ENCODE measurements at regions not wholly inside any gene's neighbourhood (a gene's known extent, or its start where the extent isn't known, plus 50 kb on each side); places are given as distances from the start of the nearest gene placed in this dataset.
A peak's percentile ranks its signal among the peaks of the same experiment; 100 is the strongest.

DNA sequence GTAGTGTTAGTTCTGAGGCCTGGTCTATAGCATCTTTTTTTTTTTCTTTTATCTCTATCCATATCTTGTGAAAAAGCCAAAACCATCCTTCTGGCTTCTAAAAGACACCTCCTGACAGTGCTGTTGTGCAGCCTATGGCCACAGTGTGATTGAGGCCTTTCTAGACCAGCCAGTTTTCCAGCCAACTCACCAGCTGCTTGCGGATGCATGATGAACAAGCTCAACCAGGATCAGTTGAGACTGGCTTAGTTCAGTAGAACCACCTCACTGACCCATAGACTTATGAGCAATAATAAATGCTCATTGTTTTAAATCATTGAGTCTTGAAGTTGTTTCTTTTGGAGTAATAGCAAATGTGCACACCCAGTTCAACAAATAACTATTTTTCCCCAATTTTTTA, 296.9 kb downstream of the FAM170A start:
- Histone ChIP-seq H3K36me3 (ENCODE audit: insufficient read depth, low read length) (no peaks in the 10 kb centered on the region), H3K27ac (ENCODE audit: low read depth, low read length) (no peak overlapping the region), H2AFZ (ENCODE audit: low read length) (no peak overlapping the region), H3K4me3 (ENCODE audit: insufficient read depth, low read length) (no peak overlapping the region), H4K20me1 (ENCODE audit: insufficient read depth, low read length) (no peaks in the 10 kb centered on the region), H3K27me3 (ENCODE audit: insufficient read depth, low read length) (no peaks in the 10 kb centered on the region), H3K79me2 (ENCODE audit: insufficient read depth, low read length) (no peaks in the 10 kb centered on the region), H3K4me2 (ENCODE audit: insufficient read depth, low read length) (no peak overlapping the region), H3K9me3 (ENCODE audit: low read depth, low read length) (no peaks in the 10 kb centered on the region), H3K4me1 (ENCODE audit: insufficient read depth, low read length) (no peaks in the 10 kb centered on the region)
- TF ChIP-seq, protein P1, sequence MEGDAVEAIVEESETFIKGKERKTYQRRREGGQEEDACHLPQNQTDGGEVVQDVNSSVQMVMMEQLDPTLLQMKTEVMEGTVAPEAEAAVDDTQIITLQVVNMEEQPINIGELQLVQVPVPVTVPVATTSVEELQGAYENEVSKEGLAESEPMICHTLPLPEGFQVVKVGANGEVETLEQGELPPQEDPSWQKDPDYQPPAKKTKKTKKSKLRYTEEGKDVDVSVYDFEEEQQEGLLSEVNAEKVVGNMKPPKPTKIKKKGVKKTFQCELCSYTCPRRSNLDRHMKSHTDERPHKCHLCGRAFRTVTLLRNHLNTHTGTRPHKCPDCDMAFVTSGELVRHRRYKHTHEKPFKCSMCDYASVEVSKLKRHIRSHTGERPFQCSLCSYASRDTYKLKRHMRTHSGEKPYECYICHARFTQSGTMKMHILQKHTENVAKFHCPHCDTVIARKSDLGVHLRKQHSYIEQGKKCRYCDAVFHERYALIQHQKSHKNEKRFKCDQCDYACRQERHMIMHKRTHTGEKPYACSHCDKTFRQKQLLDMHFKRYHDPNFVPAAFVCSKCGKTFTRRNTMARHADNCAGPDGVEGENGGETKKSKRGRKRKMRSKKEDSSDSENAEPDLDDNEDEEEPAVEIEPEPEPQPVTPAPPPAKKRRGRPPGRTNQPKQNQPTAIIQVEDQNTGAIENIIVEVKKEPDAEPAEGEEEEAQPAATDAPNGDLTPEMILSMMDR (IDR thresholded peaks at IDR 0.05; ENCODE audit: extremely low read depth, low read depth, low read length), result no peak
- no peak for DNase-seq (ENCODE audit: insufficient read length, low spot score, missing footprints)

DNA sequence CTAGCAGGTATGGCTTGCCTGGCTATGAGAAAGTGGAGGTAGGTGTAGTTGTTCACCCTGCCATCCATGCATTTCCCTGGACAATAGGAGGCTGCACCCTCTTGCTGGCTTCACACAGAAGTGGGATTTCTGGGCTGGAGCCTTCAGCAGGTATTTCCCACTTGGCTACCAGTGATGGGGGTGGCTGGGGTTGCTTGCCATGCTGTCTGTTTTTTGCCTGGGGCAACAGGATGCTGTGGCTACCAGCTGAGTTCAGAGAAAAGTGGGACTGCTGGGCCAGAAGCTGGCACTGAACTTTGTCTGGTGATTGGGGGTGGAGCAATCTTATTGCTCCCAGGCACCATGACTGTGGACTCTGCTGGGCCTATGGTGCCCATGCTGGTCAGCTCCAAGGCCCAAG, 299.6 kb downstream of the FAM170A start:
- TF ChIP-seq, protein P1 (IDR thresholded peaks at IDR 0.05; ENCODE audit: extremely low read depth, low read depth, low read length), result no peak
- Histone ChIP-seq H4K20me1 (ENCODE audit: insufficient read depth, low read length) (no peaks in the 10 kb centered on the region), H3K4me3 (ENCODE audit: insufficient read depth, low read length) (no peak overlapping the region), H3K27ac (ENCODE audit: low read depth, low read length) (no peak overlapping the region), H3K36me3 (ENCODE audit: insufficient read depth, low read length) (no peaks in the 10 kb centered on the region), H3K27me3 (ENCODE audit: insufficient read depth, low read length) (no peaks in the 10 kb centered on the region), H2AFZ (ENCODE audit: low read length) (no peak overlapping the region), H3K79me2 (ENCODE audit: insufficient read depth, low read length) (no peaks in the 10 kb centered on the region), H3K9me3 (ENCODE audit: low read depth, low read length) (no peaks in the 10 kb centered on the region), H3K4me1 (ENCODE audit: insufficient read depth, low read length) (no peaks in the 10 kb centered on the region), H3K4me2 (ENCODE audit: insufficient read depth, low read length) (no peak overlapping the region)
- DNase-seq (ENCODE audit: insufficient read length, low spot score, missing footprints), result no peak

DNA sequence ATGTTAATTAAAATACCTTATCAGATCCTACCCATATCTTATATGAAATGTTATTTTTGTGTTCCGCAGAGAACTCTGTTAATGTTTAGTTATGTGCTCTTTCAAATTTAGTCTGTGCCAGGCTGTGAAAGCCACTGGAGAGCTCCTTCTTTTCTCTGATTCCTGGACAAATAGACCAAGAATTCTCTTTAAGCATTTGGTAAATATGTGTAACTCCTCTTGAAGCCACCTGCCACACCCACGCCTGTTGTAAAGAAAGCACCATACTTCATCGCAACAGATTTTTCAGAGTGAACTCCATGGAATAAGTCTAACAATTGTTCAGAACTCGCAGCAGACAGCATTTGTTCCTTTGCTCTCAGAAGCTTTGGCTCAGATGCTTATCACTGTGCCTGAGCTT, 301.1 kb downstream of the FAM170A start:
- DNase-seq (ENCODE audit: insufficient read length, low spot score, missing footprints), result no peak
- no peak overlapping the region for H3K4me3 ChIP-seq (ENCODE audit: insufficient read depth, low read length)
- no peak overlapping the region for H3K4me2 ChIP-seq (ENCODE audit: insufficient read depth, low read length)
- H3K27me3 ChIP-seq (ENCODE audit: insufficient read depth, low read length), result no peaks in the 10 kb centered on the region
- no peak overlapping the region for H2AFZ ChIP-seq (ENCODE audit: low read length)
- TF ChIP-seq, protein P1 (IDR thresholded peaks at IDR 0.05; ENCODE audit: extremely low read depth, low read depth, low read length), result no peak
- no peaks in the 10 kb centered on the region for H3K79me2 ChIP-seq (ENCODE audit: insufficient read depth, low read length)
- H3K36me3 ChIP-seq (ENCODE audit: insufficient read depth, low read length), result no peaks in the 10 kb centered on the region
- H4K20me1 ChIP-seq (ENCODE audit: insufficient read depth, low read length), result no peaks in the 10 kb centered on the region
- no peaks in the 10 kb centered on the region for H3K9me3 ChIP-seq (ENCODE audit: low read depth, low read length)
- no peak overlapping the region for H3K27ac ChIP-seq (ENCODE audit: low read depth, low read length)
- H3K4me1 ChIP-seq (ENCODE audit: insufficient read depth, low read length), result no peaks in the 10 kb centered on the region

DNA sequence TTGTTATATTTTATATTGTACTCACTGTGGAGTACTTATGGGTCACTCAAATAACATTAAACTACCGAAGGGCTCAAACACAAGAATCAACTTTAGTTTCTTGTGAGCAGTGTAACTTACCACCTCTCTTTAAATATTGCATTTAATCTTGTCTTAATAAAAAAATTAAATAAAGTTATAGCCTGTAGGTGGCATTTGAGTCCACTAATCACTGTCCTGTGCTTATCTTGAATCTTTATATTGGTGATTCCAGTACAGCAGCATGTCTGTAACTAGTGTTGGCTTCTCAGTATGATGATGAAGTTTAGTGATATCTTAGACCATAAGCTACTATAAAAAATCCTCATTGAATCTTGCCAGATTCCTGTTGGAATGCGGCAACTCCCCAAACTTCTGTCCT, 313.8 kb downstream of the FAM170A start:
- Histone ChIP-seq H4K20me1 (ENCODE audit: insufficient read depth, low read length) (no peaks in the 10 kb centered on the region), H3K79me2 (ENCODE audit: insufficient read depth, low read length) (no peaks in the 10 kb centered on the region), H3K4me3 (ENCODE audit: insufficient read depth, low read length) (no peak overlapping the region), H2AFZ (ENCODE audit: low read length) (no peak overlapping the region), H3K9me3 (ENCODE audit: low read depth, low read length) (no peaks in the 10 kb centered on the region), H3K27ac (ENCODE audit: low read depth, low read length) (no peak overlapping the region), H3K4me2 (ENCODE audit: insufficient read depth, low read length) (no peak overlapping the region), H3K4me1 (ENCODE audit: insufficient read depth, low read length) (no peaks in the 10 kb centered on the region), H3K36me3 (ENCODE audit: insufficient read depth, low read length) (no peaks in the 10 kb centered on the region), H3K27me3 (ENCODE audit: insufficient read depth, low read length) (no peaks in the 10 kb centered on the region)
- DNase-seq (ENCODE audit: insufficient read length, low spot score, missing footprints), result no peak
- TF ChIP-seq, protein P1 (IDR thresholded peaks at IDR 0.05; ENCODE audit: extremely low read depth, low read depth, low read length), result peak; percentile 37
